B cell (primary cell): ENCODE measurements at regions not wholly inside any gene's neighbourhood (a gene's known extent, or its start where the extent isn't known, plus 50 kb on each side); places are given as distances from the start of the nearest gene placed in this dataset.

Source experiments
- ATAC-seq: fragments of 200-7000 bp; cut with Tn5 transposase; one replicate; pipeline ENCODE4 v1.10.0; 2021; ENCODE audit warnings: low read depth, mild to moderate bottlenecking, moderate number of reproducible peaks, moderate library complexity
- CTCF ChIA-PET: fragments of 350-600 bp; sonication (Branson Sonifier 250); formaldehyde crosslinking; loops from one replicate; lab custom pipeline; 2021; ENCODE audit warnings: antibody characterized with exemption, inconsistent platforms; lab: Charles Lee
- POLR2A ChIA-PET: fragments of 350-600 bp; sonication (Branson Sonifier 250); formaldehyde crosslinking; loops from one replicate; lab custom pipeline; 2021; ENCODE audit warnings: antibody characterized with exemption; lab: Charles Lee
- DNase-seq: peaks from one replicate; pipeline ENCODE4 v3.0.0; 2013
- H2AFZ ChIP-seq: 2 replicates; pipeline ENCODE4 v1.6.1; 2012; ENCODE audit warnings: mild to moderate bottlenecking, low read depth, low read length; ENCODE audit not compliant: insufficient read depth, poor library complexity, severe bottlenecking
- H3K27ac ChIP-seq, 2 donors: 1 replicate in 1 of 2; 2 replicates in 1 of 2; pipeline ENCODE4 v1.5.1; 2012 to 2013; ENCODE audit warnings: low read length in 2 of 2, mild to moderate bottlenecking in 2 of 2, moderate library complexity in 1 of 2
- H3K27me3 ChIP-seq, 4 experiments: fragments of 200-600 bp in 1 of 4; sonication (generic) in 1 of 4; replicated peaks in 1 of 4; 1 replicate in 2 of 4; 2 replicates in 2 of 4; pipeline versions ENCODE4 v1.6.1 to v1.7.0; 2013 to 2016; ENCODE audit warnings: low read length in 3 of 4, mild to moderate bottlenecking in 2 of 4, mixed read lengths in 1 of 4, moderate library complexity in 1 of 4; ENCODE audit not compliant: insufficient read depth in 4 of 4, control insufficient read depth in 3 of 4; ENCODE audit errors: control extremely low read depth in 1 of 4
- H3K36me3 ChIP-seq, 2 experiments: replicated peaks in 1 of 2; 1 replicate in 1 of 2; 2 replicates in 1 of 2; pipeline versions ENCODE4 v1.6.1 to v1.7.1; 2013; ENCODE audit warnings: low read length in 1 of 2; ENCODE audit not compliant: insufficient read depth in 2 of 2, control insufficient read depth in 1 of 2; ENCODE audit errors: control extremely low read depth in 1 of 2, extremely low read depth in 1 of 2
- H3K4me1 ChIP-seq, 2 donors: fragments of 200-600 bp in 1 of 2; sonication (generic) in 1 of 2; 1 replicate in 1 of 2; 2 replicates in 1 of 2; pipeline versions ENCODE4 v1.5.1 to v1.6.1; 2013 to 2017; ENCODE audit warnings: low read length in 2 of 2; ENCODE audit not compliant: control insufficient read depth in 2 of 2, insufficient read depth in 2 of 2
- H3K4me2 ChIP-seq: replicated peaks from 2 replicates; pipeline ENCODE3; 2012; ENCODE audit warnings: mild to moderate bottlenecking, low read depth, low read length; ENCODE audit not compliant: poor library complexity, severe bottlenecking
- H3K4me3 ChIP-seq, 5 experiments: fragments of 200-600 bp in 1 of 5; sonication (generic) in 1 of 5; 1 replicate in 3 of 5; 2 replicates in 2 of 5; pipeline versions ENCODE4 v1.5.1 to v1.7.0; 2011 to 2016; ENCODE audit warnings: low read length in 4 of 5, mild to moderate bottlenecking in 4 of 5, low read depth in 2 of 5, control low read depth in 1 of 5, moderate library complexity in 1 of 5; ENCODE audit not compliant: insufficient read depth in 1 of 5; ENCODE audit errors: control extremely low read depth in 1 of 5, extremely low read depth in 1 of 5
- H3K79me2 ChIP-seq: fragments of 200-600 bp; sonication (generic); one replicate; pipeline ENCODE4 v1.6.0; 2016; ENCODE audit warnings: low read length; ENCODE audit not compliant: control insufficient read depth, insufficient read depth
- H3K9ac ChIP-seq: fragments of 200-600 bp; sonication (generic); 2 replicates; pipeline ENCODE4 v1.6.1; 2017; ENCODE audit warnings: mild to moderate bottlenecking, low read length, moderate library complexity
- H3K9me3 ChIP-seq, 3 donors: one replicate each; pipeline versions ENCODE4 v1.6.1 to v1.7.1; 2013; ENCODE audit warnings: low read length in 2 of 3; ENCODE audit not compliant: control insufficient read depth in 2 of 3, insufficient read depth in 1 of 3; ENCODE audit errors: control extremely low read depth in 1 of 3
- H4K20me1 ChIP-seq: 2 replicates; pipeline ENCODE4 v1.6.0; 2012; ENCODE audit warnings: mild to moderate bottlenecking, low read length; ENCODE audit not compliant: insufficient read depth, control insufficient read depth, poor library complexity, severe bottlenecking
- H3K27ac Mint-ChIP-seq: one replicate; pipeline ENCODE4 v1.8.0; 2021; ENCODE audit warnings: mixed read lengths
- H3K27me3 Mint-ChIP-seq: one replicate; pipeline ENCODE4 v1.8.0; 2021; ENCODE audit warnings: mixed read lengths
- H3K4me1 Mint-ChIP-seq: one replicate; pipeline ENCODE4 v1.8.0; 2021; ENCODE audit warnings: mixed read lengths
- H3K4me3 Mint-ChIP-seq: one replicate; pipeline ENCODE4 v1.8.0; 2021; ENCODE audit warnings: mixed read lengths
- H3K9me3 Mint-ChIP-seq: one replicate; pipeline ENCODE4 v1.8.0; 2022; ENCODE audit warnings: mixed read lengths; ENCODE audit not compliant: insufficient read depth
- CTCF ChIP-seq: fragments of 200-600 bp; IDR thresholded peaks from one replicate; pipeline ENCODE4 v1.8.0; 2022; ENCODE audit warnings: antibody characterized with exemption, mild to moderate bottlenecking
- EZH2 ChIP-seq: IDR thresholded peaks from 2 replicates; pipeline ENCODE4 v1.6.1; 2012; ENCODE audit warnings: borderline replicate concordance, low read depth, mild to moderate bottlenecking, moderate library complexity, low read length; ENCODE audit not compliant: insufficient read depth, poor library complexity, severe bottlenecking
- WGBS: methylation state at CpG from one replicate; pipeline ENCODE4 v1.1.5; 2013; ENCODE audit warnings: missing lambda C conversion rate; ENCODE audit not compliant: insufficient coverage; 5-methylcytosine and 5-hydroxymethylcytosine counted together
- intact Hi-C: fragments of 100-400 bp; cut with micrococcal nuclease; formaldehyde crosslinking; loops from one replicate; pipeline ENCODE4 v1.10.0; 2022

- Histone ChIP-seq H2AFZ (no peak overlapping the region), H3K27me3 (no peaks in the 10 kb centered on the region), H3K4me1 (peaks cover 12 to 23% of the 10 kb centered on the region in 2 donors), H3K79me2 (no peaks in the 10 kb centered on the region), H3K9ac (no peak overlapping the region), H4K20me1 (no peaks in the 10 kb centered on the region), H3K4me2 (no peak overlapping the region), H3K4me3 (no peak overlapping the region), H3K27ac (no peak overlapping the region), H3K9me3 (peaks cover 0 to 7% (median 0%) of the 10 kb centered on the region in 3 donors), H3K36me3 (no peaks in the 10 kb centered on the region)
- no peaks in the 10 kb centered on the region for H3K27me3 Mint-ChIP-seq
- no peaks in the 10 kb centered on the region for H3K9me3 Mint-ChIP-seq
- WGBS: 100% methylated on average over 3 of the region's 4 CpGs
- H3K4me1 Mint-ChIP-seq: peaks cover 13% of the 10 kb centered on the region
- H3K27ac Mint-ChIP-seq: no peak overlapping the region
- ChIA-PET CTCF (no interaction called here), POLR2A (no interaction called here)
- ATAC-seq: no peak
- intact Hi-C loops: loop anchor here (5.0 kb wide), 1 partner anchor 57 kb away; no protein-coding TSS in a partner anchor
- no peak overlapping the region for H3K4me3 Mint-ChIP-seq
- no peak for TF ChIP-seq CTCF
- TF ChIP-seq EZH2: no peak
- no peak for DNase-seq
Observed at GRCh38 chr5:124949862-124950261, 203.4 kb upstream of the ZNF608 start.

GRCh38 chr5:124951105-124951504, 204.7 kb upstream of the ZNF608 start:
- POLR2A ChIA-PET: no interaction called here
- Mint-ChIP-seq H3K4me1 (peaks cover 13% of the 10 kb centered on the region), H3K27me3 (no peaks in the 10 kb centered on the region), H3K4me3 (no peak overlapping the region), H3K27ac (peak overlapping the region; percentile 27), H3K9me3 (no peaks in the 10 kb centered on the region)
- Histone ChIP-seq H3K27me3 (no peaks in the 10 kb centered on the region), H3K4me1 (peaks cover 12 to 23% of the 10 kb centered on the region in 2 donors), H3K27ac (peak overlapping the region; percentile 64 to 84), H3K9me3 (peaks cover 0 to 7% (median 0%) of the 10 kb centered on the region in 3 donors), H3K9ac (no peak overlapping the region), H3K4me2 (peak overlapping the region; percentile 60), H2AFZ (peak overlapping the region; percentile 39), H3K4me3 (no peak overlapping the region), H3K79me2 (no peaks in the 10 kb centered on the region), H3K36me3 (no peaks in the 10 kb centered on the region), H4K20me1 (no peaks in the 10 kb centered on the region)
- intact Hi-C loops: loop anchor here (5.0 kb wide), 1 partner anchor 56 kb away; no protein-coding TSS in a partner anchor
- 100% methylated on average over 2 of the region's 3 CpGs for WGBS
- TF ChIP-seq EZH2: no peak
- no peak for TF ChIP-seq CTCF
- DNase-seq (no peak), ATAC-seq (no peak)
- CTCF ChIA-PET: interaction anchor here (0.8 kb wide), 1 partner anchor 203 kb away, joined by 6 read pairs; no protein-coding TSS in a partner anchor
